ENCODE measurements at regions not wholly inside any gene's neighbourhood (a gene's known extent, or its start where the extent isn't known, plus 50 kb on each side); places are given as distances from the start of the nearest gene placed in this dataset.

DNA sequence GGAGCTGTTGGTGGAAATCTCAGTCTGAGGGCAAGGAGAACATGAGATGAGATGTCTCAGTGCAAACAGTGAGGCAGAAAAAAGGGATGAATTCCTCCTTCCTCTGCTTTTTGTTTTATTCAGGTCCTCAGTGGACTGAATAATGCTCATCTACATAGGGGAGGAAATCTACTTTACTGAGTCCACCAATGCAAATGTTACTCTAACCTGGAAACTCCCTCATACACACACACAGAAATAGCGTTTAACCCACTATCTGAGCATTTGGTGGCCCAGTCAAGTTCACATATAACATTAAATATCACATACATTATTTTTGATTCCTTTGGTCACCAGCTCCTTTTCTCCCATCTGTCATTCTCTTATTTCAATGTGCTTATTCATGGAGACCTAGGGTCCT, 418.8 kb downstream of the TMEM135 start:
- no peak for ATAC-seq

GRCh38 chr11:87455180-87455579, 417.4 kb downstream of the TMEM135 start:
- no peak for ATAC-seq
- TF ChIP-seq ZFP3 (CRISPR knock-in tag; IDR thresholded peaks at IDR 0.05) (no peak), OSR1 (CRISPR knock-in tag; IDR thresholded peaks at IDR 0.05) (no peak), ZFP30 (CRISPR knock-in tag; IDR thresholded peaks at IDR 0.05) (no peak), BACH2 (CRISPR knock-in tag; IDR thresholded peaks at IDR 0.05; ENCODE audit: borderline replicate concordance) (no peak), RARB (CRISPR knock-in tag; IDR thresholded peaks at IDR 0.05) (no peak), ISL1 (CRISPR knock-in tag; IDR thresholded peaks at IDR 0.05) (no peak), ZNF565 (CRISPR knock-in tag; conservative IDR thresholded peaks at IDR 0.05; ENCODE audit: low read depth) (no peak), ZC3H10 (CRISPR knock-in tag; IDR thresholded peaks at IDR 0.05) (no peak), PPARA (CRISPR knock-in tag; IDR thresholded peaks at IDR 0.05; ENCODE audit: borderline replicate concordance) (no peak), CSDC2 (CRISPR knock-in tag; IDR thresholded peaks at IDR 0.05) (no peak), ESRRG (CRISPR knock-in tag; IDR thresholded peaks at IDR 0.05) (no peak), ZNF70 (CRISPR knock-in tag; IDR thresholded peaks at IDR 0.05) (no peak), CREB5 (CRISPR knock-in tag; IDR thresholded peaks at IDR 0.05; ENCODE audit: low read depth) (no peak), GLIS3 (CRISPR knock-in tag; IDR thresholded peaks at IDR 0.05) (no peak)
- TF ChIP-seq, protein P1, sequence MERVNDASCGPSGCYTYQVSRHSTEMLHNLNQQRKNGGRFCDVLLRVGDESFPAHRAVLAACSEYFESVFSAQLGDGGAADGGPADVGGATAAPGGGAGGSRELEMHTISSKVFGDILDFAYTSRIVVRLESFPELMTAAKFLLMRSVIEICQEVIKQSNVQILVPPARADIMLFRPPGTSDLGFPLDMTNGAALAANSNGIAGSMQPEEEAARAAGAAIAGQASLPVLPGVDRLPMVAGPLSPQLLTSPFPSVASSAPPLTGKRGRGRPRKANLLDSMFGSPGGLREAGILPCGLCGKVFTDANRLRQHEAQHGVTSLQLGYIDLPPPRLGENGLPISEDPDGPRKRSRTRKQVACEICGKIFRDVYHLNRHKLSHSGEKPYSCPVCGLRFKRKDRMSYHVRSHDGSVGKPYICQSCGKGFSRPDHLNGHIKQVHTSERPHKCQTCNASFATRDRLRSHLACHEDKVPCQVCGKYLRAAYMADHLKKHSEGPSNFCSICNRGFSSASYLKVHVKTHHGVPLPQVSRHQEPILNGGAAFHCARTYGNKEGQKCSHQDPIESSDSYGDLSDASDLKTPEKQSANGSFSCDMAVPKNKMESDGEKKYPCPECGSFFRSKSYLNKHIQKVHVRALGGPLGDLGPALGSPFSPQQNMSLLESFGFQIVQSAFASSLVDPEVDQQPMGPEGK (CRISPR knock-in tag; IDR thresholded peaks at IDR 0.05; ENCODE audit: borderline replicate concordance): no peak
- TF ChIP-seq, protein P2, sequence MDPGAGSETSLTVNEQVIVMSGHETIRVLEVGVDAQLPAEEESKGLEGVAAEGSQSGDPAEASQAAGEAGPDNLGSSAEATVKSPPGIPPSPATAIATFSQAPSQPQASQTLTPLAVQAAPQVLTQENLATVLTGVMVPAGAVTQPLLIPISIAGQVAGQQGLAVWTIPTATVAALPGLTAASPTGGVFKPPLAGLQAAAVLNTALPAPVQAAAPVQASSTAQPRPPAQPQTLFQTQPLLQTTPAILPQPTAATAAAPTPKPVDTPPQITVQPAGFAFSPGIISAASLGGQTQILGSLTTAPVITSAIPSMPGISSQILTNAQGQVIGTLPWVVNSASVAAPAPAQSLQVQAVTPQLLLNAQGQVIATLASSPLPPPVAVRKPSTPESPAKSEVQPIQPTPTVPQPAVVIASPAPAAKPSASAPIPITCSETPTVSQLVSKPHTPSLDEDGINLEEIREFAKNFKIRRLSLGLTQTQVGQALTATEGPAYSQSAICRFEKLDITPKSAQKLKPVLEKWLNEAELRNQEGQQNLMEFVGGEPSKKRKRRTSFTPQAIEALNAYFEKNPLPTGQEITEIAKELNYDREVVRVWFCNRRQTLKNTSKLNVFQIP (CRISPR knock-in tag; IDR thresholded peaks at IDR 0.05; ENCODE audit: borderline replicate concordance, low read depth): no peak
- TF ChIP-seq, protein P3, sequence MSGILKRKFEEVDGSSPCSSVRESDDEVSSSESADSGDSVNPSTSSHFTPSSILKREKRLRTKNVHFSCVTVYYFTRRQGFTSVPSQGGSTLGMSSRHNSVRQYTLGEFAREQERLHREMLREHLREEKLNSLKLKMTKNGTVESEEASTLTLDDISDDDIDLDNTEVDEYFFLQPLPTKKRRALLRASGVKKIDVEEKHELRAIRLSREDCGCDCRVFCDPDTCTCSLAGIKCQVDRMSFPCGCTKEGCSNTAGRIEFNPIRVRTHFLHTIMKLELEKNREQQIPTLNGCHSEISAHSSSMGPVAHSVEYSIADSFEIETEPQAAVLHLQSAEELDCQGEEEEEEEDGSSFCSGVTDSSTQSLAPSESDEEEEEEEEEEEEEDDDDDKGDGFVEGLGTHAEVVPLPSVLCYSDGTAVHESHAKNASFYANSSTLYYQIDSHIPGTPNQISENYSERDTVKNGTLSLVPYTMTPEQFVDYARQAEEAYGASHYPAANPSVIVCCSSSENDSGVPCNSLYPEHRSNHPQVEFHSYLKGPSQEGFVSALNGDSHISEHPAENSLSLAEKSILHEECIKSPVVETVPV (CRISPR knock-in tag; IDR thresholded peaks at IDR 0.05): no peak

More for the DNA sequence above, 418.8 kb downstream of the TMEM135 start:
- TF ChIP-seq ZNF565 (CRISPR knock-in tag; conservative IDR thresholded peaks at IDR 0.05; ENCODE audit: low read depth): no peak
- TF ChIP-seq CSDC2 (CRISPR knock-in tag; IDR thresholded peaks at IDR 0.05): no peak
- no peak for TF ChIP-seq ZNF70 (CRISPR knock-in tag; IDR thresholded peaks at IDR 0.05)
- no peak for TF ChIP-seq ZNF8 (CRISPR knock-in tag; IDR thresholded peaks at IDR 0.05)
- no peak for TF ChIP-seq ZFP30 (CRISPR knock-in tag; IDR thresholded peaks at IDR 0.05)
- TF ChIP-seq SNAI2 (CRISPR knock-in tag; IDR thresholded peaks at IDR 0.05): no peak
- TF ChIP-seq, protein P2 (CRISPR knock-in tag; IDR thresholded peaks at IDR 0.05; ENCODE audit: borderline replicate concordance, low read depth): no peak

- no peak for TF ChIP-seq TSHZ2 (CRISPR knock-in tag; IDR thresholded peaks at IDR 0.05)
- no peak for TF ChIP-seq GLIS3 (CRISPR knock-in tag; IDR thresholded peaks at IDR 0.05)
- no peak for TF ChIP-seq ZNF565 (CRISPR knock-in tag; conservative IDR thresholded peaks at IDR 0.05; ENCODE audit: low read depth)
- TF ChIP-seq ISL1 (CRISPR knock-in tag; IDR thresholded peaks at IDR 0.05): no peak
- no peak for TF ChIP-seq SNAI2 (CRISPR knock-in tag; IDR thresholded peaks at IDR 0.05)
- TF ChIP-seq TOX (CRISPR knock-in tag; IDR thresholded peaks at IDR 0.05; ENCODE audit: borderline replicate concordance): no peak
- TF ChIP-seq ZFP30 (CRISPR knock-in tag; IDR thresholded peaks at IDR 0.05): no peak
- TF ChIP-seq BACH2 (CRISPR knock-in tag; IDR thresholded peaks at IDR 0.05; ENCODE audit: borderline replicate concordance): no peak
- no peak for TF ChIP-seq ZFP3 (CRISPR knock-in tag; IDR thresholded peaks at IDR 0.05)
- TF ChIP-seq ESRRG (CRISPR knock-in tag; IDR thresholded peaks at IDR 0.05): no peak
- TF ChIP-seq TCF4 (CRISPR knock-in tag; IDR thresholded peaks at IDR 0.05; ENCODE audit: borderline replicate concordance): no peak; the same call in 1 of the 2 replicates
- ATAC-seq: no peak
Observed at GRCh38 chr11:87454241-87454640, 416.5 kb downstream of the TMEM135 start.
